ENCODE measurements at regions not wholly inside any gene's neighbourhood (a gene's known extent, or its start where the extent isn't known, plus 50 kb on each side); places are given as distances from the start of the nearest gene placed in this dataset.

- no peak overlapping the region for H3K4me3 ChIP-seq (ENCODE audit: low read length)
- no peak for DNase-seq (ENCODE audit: low read depth)
- TF ChIP-seq, protein P1, sequence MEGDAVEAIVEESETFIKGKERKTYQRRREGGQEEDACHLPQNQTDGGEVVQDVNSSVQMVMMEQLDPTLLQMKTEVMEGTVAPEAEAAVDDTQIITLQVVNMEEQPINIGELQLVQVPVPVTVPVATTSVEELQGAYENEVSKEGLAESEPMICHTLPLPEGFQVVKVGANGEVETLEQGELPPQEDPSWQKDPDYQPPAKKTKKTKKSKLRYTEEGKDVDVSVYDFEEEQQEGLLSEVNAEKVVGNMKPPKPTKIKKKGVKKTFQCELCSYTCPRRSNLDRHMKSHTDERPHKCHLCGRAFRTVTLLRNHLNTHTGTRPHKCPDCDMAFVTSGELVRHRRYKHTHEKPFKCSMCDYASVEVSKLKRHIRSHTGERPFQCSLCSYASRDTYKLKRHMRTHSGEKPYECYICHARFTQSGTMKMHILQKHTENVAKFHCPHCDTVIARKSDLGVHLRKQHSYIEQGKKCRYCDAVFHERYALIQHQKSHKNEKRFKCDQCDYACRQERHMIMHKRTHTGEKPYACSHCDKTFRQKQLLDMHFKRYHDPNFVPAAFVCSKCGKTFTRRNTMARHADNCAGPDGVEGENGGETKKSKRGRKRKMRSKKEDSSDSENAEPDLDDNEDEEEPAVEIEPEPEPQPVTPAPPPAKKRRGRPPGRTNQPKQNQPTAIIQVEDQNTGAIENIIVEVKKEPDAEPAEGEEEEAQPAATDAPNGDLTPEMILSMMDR (conservative IDR thresholded peaks at IDR 0.05; ENCODE audit: low read length): no peak
These were observed 163.3 kb upstream of the NABP1 start for GRCh38 chr2:191514613-191515012.

- TF ChIP-seq, protein P1 (conservative IDR thresholded peaks at IDR 0.05; ENCODE audit: low read length): no peak
- no peak overlapping the region for H3K4me3 ChIP-seq (ENCODE audit: low read length)
- DNase-seq (ENCODE audit: low read depth): peak; percentile 25
These were observed 162.4 kb upstream of the NABP1 start for GRCh38 chr2:191515551-191515950.

DNA sequence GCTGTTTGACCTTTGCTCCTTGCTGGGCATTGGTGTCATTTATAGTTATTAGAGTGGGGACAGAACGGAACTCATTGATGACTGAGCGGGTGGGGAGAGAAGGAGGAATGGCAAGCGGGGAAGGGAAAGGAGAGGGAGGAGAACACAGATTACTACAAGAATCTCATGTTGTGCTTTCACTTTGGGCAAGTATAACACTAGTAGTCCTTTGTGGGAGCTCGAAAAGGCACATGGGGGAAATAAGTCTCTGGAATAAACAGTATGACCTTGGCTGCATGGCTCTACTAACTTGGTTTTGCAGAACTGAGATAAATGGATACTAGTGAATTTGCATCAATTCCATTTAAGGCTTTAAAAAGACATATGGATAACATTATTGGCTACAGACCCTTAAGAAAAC is 161.7 kb upstream of the NABP1 start:
- H3K4me3 ChIP-seq (ENCODE audit: low read length): no peak overlapping the region
- DNase-seq (ENCODE audit: low read depth): no peak
- TF ChIP-seq, protein P1 (conservative IDR thresholded peaks at IDR 0.05; ENCODE audit: low read length): no peak

DNA sequence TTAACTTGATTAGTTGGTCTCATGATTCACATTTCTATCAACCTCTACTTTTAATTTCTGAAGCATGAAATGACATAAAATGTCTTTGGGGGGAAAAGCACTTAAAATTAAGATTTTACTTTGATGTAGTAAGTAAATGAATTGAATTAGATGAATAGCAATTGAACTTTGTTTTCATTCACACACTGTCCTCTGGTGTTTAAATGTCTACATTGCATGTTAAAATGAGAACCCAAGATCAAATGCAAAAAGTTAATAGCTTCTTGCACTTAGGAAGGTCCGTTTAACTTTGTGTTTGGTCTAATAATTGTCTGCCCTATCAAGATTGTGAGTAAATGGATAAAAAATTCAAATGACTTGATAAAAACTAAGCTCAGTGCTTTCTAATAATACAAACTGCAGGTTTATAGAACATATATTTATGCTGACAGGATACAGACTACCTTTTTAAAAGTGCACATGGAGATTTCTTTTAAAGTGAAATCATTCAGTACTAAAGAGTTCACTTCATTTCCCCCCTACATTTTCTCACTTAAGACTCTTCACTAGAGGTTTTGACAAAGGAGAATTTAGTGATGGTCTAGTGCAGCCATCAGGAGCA is 156.2 kb upstream of the NABP1 start:
- DNase-seq (ENCODE audit: low read depth): peak; percentile 37
- TF ChIP-seq, protein P1 (conservative IDR thresholded peaks at IDR 0.05; ENCODE audit: low read length): peak; percentile 92
- no peak overlapping the region for H3K4me3 ChIP-seq (ENCODE audit: low read length)

- no peak for DNase-seq (ENCODE audit: low read depth)
- TF ChIP-seq, protein P1 (conservative IDR thresholded peaks at IDR 0.05; ENCODE audit: low read length): no peak
- no peak overlapping the region for H3K4me3 ChIP-seq (ENCODE audit: low read length)
These were observed 155.3 kb upstream of the NABP1 start for GRCh38 chr2:191522478-191523120.

- H3K4me3 ChIP-seq (ENCODE audit: low read length): no peak overlapping the region
- DNase-seq (ENCODE audit: low read depth): no peak
- TF ChIP-seq, protein P1 (conservative IDR thresholded peaks at IDR 0.05; ENCODE audit: low read length): no peak
These were observed 151.8 kb upstream of the NABP1 start for GRCh38 chr2:191526091-191526490.

GRCh38 chr2:191526536-191526935 is 151.4 kb upstream of the NABP1 start:
- TF ChIP-seq, protein P1 (conservative IDR thresholded peaks at IDR 0.05; ENCODE audit: low read length): no peak
- H3K4me3 ChIP-seq (ENCODE audit: low read length): no peak overlapping the region
- no peak for DNase-seq (ENCODE audit: low read depth)
